Transverse colon (tissue), 4 donors: ENCODE measurements at regions not wholly inside any gene's neighbourhood (a gene's known extent, or its start where the extent isn't known, plus 50 kb on each side); places are given as distances from the start of the nearest gene placed in this dataset.

Experiments
- DNase-seq: peaks from one replicate; pipeline ENCODE4 v3.0.0-alpha.2; 2019
- H3K27ac ChIP-seq, 4 donors: fragments of 200-600 bp; sonication (generic); 2 replicates each; pipeline ENCODE4 v1.5.1; 2016 to 2018; ENCODE audit warnings: inconsistent platforms in 4 of 4
- H3K27me3 ChIP-seq: fragments of 200-600 bp; sonication (generic); 2 replicates; pipeline ENCODE4 v1.5.1; 2017; ENCODE audit warnings: inconsistent platforms
- H3K36me3 ChIP-seq, 4 donors: fragments of 200-600 bp; sonication (generic); 2 replicates each; pipeline ENCODE4 v1.5.1; 2017 to 2019; ENCODE audit warnings: inconsistent platforms in 4 of 4
- H3K4me1 ChIP-seq, 4 donors: fragments of 200-600 bp; sonication (generic); 2 replicates each; pipeline ENCODE4 v1.5.1; 2017 to 2020; ENCODE audit warnings: inconsistent platforms in 4 of 4
- H3K4me3 ChIP-seq, 4 donors: fragments of 200-600 bp; sonication (generic); 1 replicate in 1 of 4; 2 replicates in 3 of 4; pipeline versions ENCODE4 v1.5.1 to v1.6.1; 2017 to 2019; ENCODE audit warnings: inconsistent platforms in 4 of 4
- H3K9me3 ChIP-seq, 2 donors: fragments of 200-600 bp; sonication (generic); 2 replicates each; pipeline ENCODE4 v1.5.1; 2017 to 2019; ENCODE audit warnings: inconsistent platforms in 2 of 2
- CTCF ChIP-seq, 5 experiments: fragments of 200-600 bp in 3 of 5; fragments of 450-650 bp in 2 of 5; sonication (generic) in 3 of 5; IDR thresholded peaks; 1 replicate in 2 of 5; 2 replicates in 3 of 5; pipeline ENCODE4 v1.5.1; 2016 to 2017; ENCODE audit warnings: antibody characterized with exemption in 5 of 5, inconsistent platforms in 3 of 5, mild to moderate bottlenecking in 2 of 5, moderate library complexity in 1 of 5
- EP300 ChIP-seq: sonication (generic); formaldehyde crosslinking; IDR thresholded peaks from one replicate; pipeline ENCODE4 v1.6.1; 2017; ENCODE audit warnings: antibody characterized with exemption, low read depth
- POLR2A ChIP-seq: fragments of 450-650 bp; IDR thresholded peaks from one replicate; pipeline ENCODE4 v1.6.1; 2016; ENCODE audit warnings: antibody characterized with exemption, mild to moderate bottlenecking, moderate library complexity
- POLR2AphosphoS5 ChIP-seq, 3 donors: sonication (generic); formaldehyde crosslinking; IDR thresholded peaks; one replicate each; pipeline ENCODE4 v1.6.1; 2016; ENCODE audit warnings: antibody characterized with exemption in 3 of 3
- WGBS, 2 donors: methylation state at CpG; one replicate each; pipeline ENCODE4 v1.1.5; 2018; ENCODE audit warnings: low coverage in 1 of 2; 5-methylcytosine and 5-hydroxymethylcytosine counted together
- in situ Hi-C, 4 donors: fragments of 200-750 bp; cut with MboI; loops; one replicate each; pipeline versions ENCODE4 v1.15.0 to v1.15.1; 2017; ENCODE audit warnings: low sequenced_read_pairs in 3 of 4, low pct_ligation_motif_present in 1 of 4, low pct_unique_long_range_greater_than_20kb in 1 of 4
- intact Hi-C: fragments of 100-400 bp; cut with DNase I; formaldehyde crosslinking; loops from one replicate; pipeline ENCODE4 v1.15.1; 2023; ENCODE audit warnings: low total_unique reads

GRCh38 chr19:28858933-28859332 is 354.0 kb downstream of the UQCRFS1 start:
- no peak for DNase-seq
- intact Hi-C loops = no loop called here
- Histone ChIP-seq H3K36me3 (no peaks in the 10 kb centered on the region), H3K9me3 (no peaks in the 10 kb centered on the region), H3K4me1 (no peaks in the 10 kb centered on the region), H3K27me3 (no peaks in the 10 kb centered on the region), H3K4me3 (no peak overlapping the region), H3K27ac (no peak overlapping the region)
- in situ Hi-C loops = loop anchor here in 1 of 4 donors (25.0 kb wide), 1 partner anchor 397 kb away; no protein-coding TSS in a partner anchor
- WGBS, 2 donors = 56 to 86% methylated on average over 1 of the region's 1 CpG
- TF ChIP-seq CTCF (IDR thresholded peaks at IDR 0.05) = no peak
- no peak for TF ChIP-seq EP300
- TF ChIP-seq POLR2A = no peak
- TF ChIP-seq POLR2AphosphoS5 (IDR thresholded peaks at IDR 0.05) = no peak

GRCh38 chr19:28857967-28858366 is 355.0 kb downstream of the UQCRFS1 start:
- in situ Hi-C loops = loop anchor here in 1 of 4 donors (25.0 kb wide), 1 partner anchor 396 kb away; no protein-coding TSS in a partner anchor
- H3K4me3 ChIP-seq = no peak overlapping the region
- intact Hi-C loops = no loop called here
- H3K36me3 ChIP-seq = no peaks in the 10 kb centered on the region
- TF ChIP-seq POLR2A = no peak
- H3K9me3 ChIP-seq = no peaks in the 10 kb centered on the region
- no peaks in the 10 kb centered on the region for H3K27me3 ChIP-seq
- H3K27ac ChIP-seq = no peak overlapping the region
- H3K4me1 ChIP-seq = no peaks in the 10 kb centered on the region
- no peak for DNase-seq
- 0 to 78% methylated on average over 1 to 3 of the region's 3 CpGs for WGBS, 2 donors

- WGBS, 2 donors = 34 to 52% methylated on average over 2 to 3 of the region's 3 CpGs
- Histone ChIP-seq H3K4me1 (no peaks in the 10 kb centered on the region), H3K9me3 (no peaks in the 10 kb centered on the region), H3K27me3 (no peaks in the 10 kb centered on the region), H3K27ac (no peak overlapping the region), H3K4me3 (no peak overlapping the region), H3K36me3 (no peaks in the 10 kb centered on the region)
- intact Hi-C loops = no loop called here
- TF ChIP-seq CTCF (IDR thresholded peaks at IDR 0.05) (no peak), EP300 (no peak), POLR2AphosphoS5 (IDR thresholded peaks at IDR 0.05) (no peak), POLR2A (no peak)
- no peak for DNase-seq
- in situ Hi-C loops = loop anchor here in 1 of 4 donors (25.0 kb wide), 1 partner anchor 393 kb away; no protein-coding TSS in a partner anchor
Observed at GRCh38 chr19:28855216-28855615, 357.7 kb downstream of the UQCRFS1 start.

GRCh38 chr19:28847468-28847867 is 365.5 kb downstream of the UQCRFS1 start:
- Histone ChIP-seq H3K27me3 (no peaks in the 10 kb centered on the region), H3K4me3 (no peak overlapping the region), H3K9me3 (no peaks in the 10 kb centered on the region), H3K36me3 (no peaks in the 10 kb centered on the region), H3K27ac (no peak overlapping the region), H3K4me1 (no peaks in the 10 kb centered on the region)
- intact Hi-C loops = no loop called here
- in situ Hi-C loops = no loop called here
- no peak for TF ChIP-seq CTCF (IDR thresholded peaks at IDR 0.05)
- TF ChIP-seq POLR2A = no peak
- DNase-seq = no peak
- 87 to 88% methylated on average over 4 of the region's 4 CpGs for WGBS, 2 donors

- TF ChIP-seq POLR2AphosphoS5 (IDR thresholded peaks at IDR 0.05) (no peak), CTCF (IDR thresholded peaks at IDR 0.05) (no peak), EP300 (no peak), POLR2A (no peak)
- in situ Hi-C loops (no loop called here), intact Hi-C loops (no loop called here)
- Histone ChIP-seq H3K9me3 (no peaks in the 10 kb centered on the region), H3K4me1 (no peaks in the 10 kb centered on the region), H3K36me3 (no peaks in the 10 kb centered on the region), H3K27ac (no peak overlapping the region), H3K27me3 (no peaks in the 10 kb centered on the region), H3K4me3 (no peak overlapping the region)
- no peak for DNase-seq
- WGBS, 2 donors = 93 to 97% methylated on average over 3 to 4 of the region's 4 CpGs
Observed at GRCh38 chr19:28846094-28846812, 366.7 kb downstream of the UQCRFS1 start.
